ENCODE measurements at regions not wholly inside any gene's neighbourhood (a gene's known extent, or its start where the extent isn't known, plus 50 kb on each side); places are given as distances from the start of the nearest gene placed in this dataset.

DNA sequence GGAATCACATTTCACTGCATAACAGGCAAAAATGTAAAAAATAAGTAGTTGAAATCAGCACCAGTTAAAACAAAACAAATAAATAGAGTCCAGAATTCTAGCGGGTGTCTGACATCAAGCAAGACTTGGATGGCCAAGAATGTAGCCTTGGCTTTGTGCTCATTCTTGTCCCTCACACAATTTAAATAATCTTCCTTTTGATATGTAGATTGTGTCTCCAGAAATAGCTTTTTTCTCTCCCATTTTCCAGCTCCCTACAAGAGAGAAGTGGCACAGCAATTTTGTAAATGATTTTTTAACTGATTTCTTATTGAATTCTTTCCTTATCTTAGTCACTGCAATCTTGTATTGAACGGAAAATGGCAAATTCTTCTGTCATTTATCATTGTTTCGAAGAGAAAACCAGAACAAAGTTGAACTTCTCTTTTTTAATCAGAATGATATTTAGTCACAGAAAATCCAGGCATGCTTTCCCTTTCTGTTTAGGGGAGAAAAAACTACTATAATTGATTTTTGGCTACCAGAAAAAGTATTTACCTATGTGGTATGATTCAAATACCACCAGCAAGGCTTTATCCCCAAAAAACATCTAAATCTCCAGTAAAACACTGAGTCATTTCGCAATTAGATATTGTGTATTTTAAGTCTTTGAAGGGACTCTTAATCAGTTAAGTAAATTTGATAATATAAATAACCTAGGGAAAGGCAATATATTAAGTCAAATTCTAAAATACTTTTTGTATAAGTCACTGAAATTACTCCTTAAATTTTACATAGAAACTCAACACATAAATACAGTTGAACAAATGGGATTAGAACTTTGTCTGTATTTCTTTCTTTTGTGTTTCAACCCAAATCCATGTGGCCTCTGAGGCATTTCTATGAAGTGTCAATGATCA, 481.7 kb downstream of the GBE1 start:
- DNase-seq (ENCODE audit: low read depth), result peak; percentile 2

GRCh38 chr3:81277853-81278252, 483.6 kb downstream of the GBE1 start:
- no peak for DNase-seq (ENCODE audit: low read depth)

GRCh38 chr3:81274671-81275070, 486.8 kb downstream of the GBE1 start:
- no peak for DNase-seq (ENCODE audit: low read depth)

- no peak for DNase-seq (ENCODE audit: low read depth)
These were observed 490.7 kb downstream of the GBE1 start for GRCh38 chr3:81270603-81271379.

DNA sequence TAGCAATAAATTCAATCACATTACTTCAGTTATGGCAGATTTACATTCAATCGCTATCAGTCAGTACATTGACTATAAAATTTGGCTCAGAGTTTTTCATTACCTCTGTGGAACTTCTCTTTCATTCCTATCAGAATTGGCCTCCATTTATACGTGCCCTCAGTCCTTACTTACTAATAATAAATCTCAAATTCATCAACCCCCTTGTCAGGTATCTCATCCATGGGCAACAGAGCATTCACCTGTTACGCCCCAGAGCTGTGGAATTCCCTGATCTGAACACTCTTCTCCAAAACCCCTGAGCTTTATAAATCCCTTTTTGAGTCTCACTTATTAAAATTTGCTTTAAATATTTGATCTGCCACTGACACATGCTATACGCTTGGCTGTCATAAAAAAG, 492.9 kb downstream of the GBE1 start:
- no peak for DNase-seq (ENCODE audit: low read depth)

DNA sequence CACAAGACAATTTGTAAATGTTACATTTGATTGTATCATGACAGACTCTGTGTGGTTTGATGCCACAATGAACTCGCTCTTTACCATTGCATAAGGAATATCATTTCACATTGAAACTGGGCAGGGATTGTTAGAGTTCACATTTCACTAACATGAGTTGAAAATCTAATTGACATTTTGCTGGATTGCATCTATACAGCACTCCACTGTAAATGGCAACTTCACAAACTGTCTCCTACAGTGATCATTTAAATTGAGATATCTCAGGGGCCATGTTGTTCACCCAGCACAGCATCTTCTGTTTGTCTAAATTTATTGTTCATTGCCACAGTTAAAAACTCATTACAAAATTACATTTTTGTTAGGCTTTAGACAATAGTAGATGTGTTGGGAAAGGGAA, 499.4 kb downstream of the GBE1 start:
- no peak for DNase-seq (ENCODE audit: low read depth)

DNA sequence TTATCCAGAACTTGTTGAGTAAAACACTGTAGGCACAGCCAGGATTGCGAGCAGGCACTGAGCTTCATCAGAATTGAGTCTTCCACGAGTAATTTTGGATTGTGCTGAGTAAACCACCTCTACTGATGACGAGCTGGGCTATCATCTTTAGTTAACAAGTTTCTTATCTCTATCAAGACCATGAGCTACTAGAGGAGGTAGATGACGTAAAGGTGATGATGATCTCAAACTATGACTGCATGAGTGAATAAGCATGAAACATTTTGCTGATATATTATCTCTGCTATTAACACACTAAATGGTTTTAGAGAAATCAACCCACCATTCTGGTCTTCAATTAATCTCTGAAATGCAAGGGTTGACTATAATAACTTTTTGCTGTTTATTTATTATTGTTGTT, 506.0 kb downstream of the GBE1 start:
- DNase-seq (ENCODE audit: low read depth), result no peak

- no peak for DNase-seq (ENCODE audit: low read depth)
These were observed 510.3 kb downstream of the GBE1 start for GRCh38 chr3:81251096-81251495.

GRCh38 chr3:81249540-81250029, 511.9 kb downstream of the GBE1 start:
- DNase-seq (ENCODE audit: low read depth), result peak; percentile 43

DNA sequence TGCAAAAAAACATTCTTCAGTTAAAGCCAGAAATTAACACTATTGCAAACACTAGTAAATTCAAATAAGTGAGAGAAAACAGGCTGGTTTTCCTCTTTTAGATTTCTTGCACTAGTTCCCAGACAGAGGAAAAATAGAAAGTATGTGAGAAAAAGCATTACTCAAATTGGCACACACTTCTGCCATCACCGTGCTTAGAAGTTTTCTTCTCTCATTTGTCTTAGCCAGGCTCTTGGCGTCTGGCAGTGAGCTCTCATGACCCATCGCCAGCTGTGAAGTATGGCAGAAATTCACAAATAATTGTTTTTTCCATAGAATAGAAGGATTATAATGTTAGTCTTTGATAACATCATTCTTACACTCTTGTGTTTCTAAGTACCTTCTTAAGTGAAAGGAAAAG, 515.9 kb downstream of the GBE1 start:
- no peak for DNase-seq (ENCODE audit: low read depth)

DNA sequence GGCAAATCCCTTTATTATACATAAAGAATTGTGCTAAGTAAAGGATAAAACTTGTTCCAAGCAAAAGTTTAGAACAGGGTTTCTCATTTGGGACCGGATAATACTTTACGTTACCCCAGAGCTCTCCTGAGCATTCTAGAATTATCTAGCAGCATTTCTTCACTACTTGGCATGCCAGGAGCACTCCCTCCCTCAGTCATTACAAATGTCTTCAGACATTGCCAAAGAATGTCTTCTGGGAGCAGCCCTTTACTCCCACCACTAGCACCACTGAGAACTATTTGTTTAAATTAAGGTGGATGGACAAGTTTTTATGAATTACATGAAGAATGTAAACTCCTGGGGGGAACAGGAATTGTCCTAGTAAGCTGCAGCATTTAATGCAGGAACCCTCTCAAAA, 516.4 kb downstream of the GBE1 start:
- peak; percentile 21 for DNase-seq (ENCODE audit: low read depth)

DNA sequence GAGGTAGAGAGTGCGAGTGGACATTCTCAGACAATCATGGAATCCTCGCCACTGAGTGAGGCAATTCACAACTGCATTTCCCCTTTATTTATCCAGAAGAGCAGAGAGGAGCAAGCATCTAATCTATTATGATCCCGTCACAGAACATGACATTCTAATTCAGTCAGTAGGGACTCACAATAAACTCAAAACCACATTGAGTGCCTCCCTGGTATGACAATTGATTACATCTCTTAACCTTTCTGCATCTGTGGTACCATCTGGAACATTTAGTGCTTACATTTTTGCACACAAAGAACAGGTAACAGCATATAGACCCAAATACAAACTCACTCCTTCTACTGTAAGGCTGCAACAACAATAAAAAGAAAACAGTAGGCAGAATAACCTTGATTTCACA, 517.2 kb downstream of the GBE1 start:
- no peak for DNase-seq (ENCODE audit: low read depth)

- DNase-seq (ENCODE audit: low read depth), result peak; percentile 6
These were observed 518.6 kb downstream of the GBE1 start for GRCh38 chr3:81242871-81243270.

DNA sequence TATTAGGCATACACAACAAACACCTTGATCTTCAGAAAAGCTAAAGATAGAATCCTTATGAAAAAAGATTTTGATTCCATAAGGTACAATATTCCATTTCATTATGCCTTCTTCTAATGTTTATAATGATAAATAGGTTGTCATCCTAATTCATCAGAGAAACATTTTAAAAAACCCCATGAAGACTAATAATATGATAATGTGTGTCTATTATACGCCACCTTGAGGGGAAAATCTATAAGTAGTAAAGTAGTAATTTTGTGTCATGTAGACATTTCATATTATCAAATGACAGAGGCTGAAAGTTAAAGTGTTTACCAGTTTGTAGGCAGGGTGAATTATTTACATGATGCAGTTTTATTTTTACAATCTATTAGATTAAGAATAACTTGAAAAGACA, 524.3 kb downstream of the GBE1 start:
- no peak for DNase-seq (ENCODE audit: low read depth)

DNA sequence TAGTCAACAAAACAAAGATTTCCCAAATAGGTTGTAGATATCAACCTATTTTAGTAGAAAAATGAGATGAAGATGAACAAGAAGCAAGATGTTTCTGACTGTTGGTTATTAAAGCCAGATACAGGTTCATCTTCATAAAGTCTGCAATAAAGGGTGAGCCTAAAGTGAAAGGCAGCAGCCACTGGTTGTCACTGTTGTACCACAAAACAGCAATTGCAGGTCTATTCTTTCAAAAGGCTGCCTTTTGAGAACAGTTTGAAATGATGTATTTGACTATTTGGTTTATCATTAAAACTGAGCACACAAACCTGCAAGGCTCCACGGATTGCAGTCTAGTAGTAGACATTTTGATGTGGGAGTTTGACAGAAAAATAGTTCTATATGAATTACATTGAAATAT, 543.4 kb downstream of the GBE1 start:
- peak; percentile 29 for DNase-seq (ENCODE audit: low read depth)

DNA sequence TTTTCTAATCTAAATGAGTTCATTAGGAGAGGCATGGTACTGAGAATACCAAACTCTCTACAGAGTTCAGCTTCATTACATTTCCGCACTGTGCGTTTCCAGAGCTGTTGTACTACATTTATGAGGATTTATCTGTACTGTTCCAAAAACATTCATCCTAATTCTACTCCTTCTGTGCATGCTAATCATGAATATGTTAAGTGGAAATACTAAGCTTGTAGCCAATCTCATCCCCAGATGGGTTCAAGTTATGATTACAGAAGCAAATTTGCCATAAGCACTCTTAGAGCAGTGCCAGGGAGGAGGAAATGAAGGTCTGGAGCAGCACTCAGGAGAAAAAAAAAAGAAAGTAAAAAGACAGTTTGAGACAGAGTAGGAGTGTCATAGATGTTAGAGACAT, 544.3 kb downstream of the GBE1 start:
- DNase-seq (ENCODE audit: low read depth), result no peak

- peak; percentile 58 for DNase-seq (ENCODE audit: low read depth)
These were observed 545.3 kb downstream of the GBE1 start for GRCh38 chr3:81216192-81216591.

DNA sequence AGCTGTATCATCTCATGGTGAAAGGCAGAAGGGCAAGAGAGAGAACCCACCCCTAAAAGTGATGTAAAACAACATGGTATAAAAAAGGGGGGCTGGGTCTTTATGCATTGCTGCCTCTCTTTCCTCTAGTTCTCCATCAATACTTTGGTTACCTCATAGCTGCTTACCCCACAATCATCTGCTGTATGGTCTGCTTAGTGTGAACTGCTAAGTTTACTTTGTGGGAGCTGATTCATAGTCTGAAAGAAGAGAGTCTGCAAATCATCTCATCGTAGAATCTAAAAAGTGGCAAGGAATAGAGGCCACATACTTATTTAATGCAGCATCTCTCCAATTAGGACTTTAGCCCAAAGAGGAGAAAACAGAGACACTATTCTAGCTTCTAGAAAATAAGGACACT, 546.8 kb downstream of the GBE1 start:
- no peak for DNase-seq (ENCODE audit: low read depth)

DNA sequence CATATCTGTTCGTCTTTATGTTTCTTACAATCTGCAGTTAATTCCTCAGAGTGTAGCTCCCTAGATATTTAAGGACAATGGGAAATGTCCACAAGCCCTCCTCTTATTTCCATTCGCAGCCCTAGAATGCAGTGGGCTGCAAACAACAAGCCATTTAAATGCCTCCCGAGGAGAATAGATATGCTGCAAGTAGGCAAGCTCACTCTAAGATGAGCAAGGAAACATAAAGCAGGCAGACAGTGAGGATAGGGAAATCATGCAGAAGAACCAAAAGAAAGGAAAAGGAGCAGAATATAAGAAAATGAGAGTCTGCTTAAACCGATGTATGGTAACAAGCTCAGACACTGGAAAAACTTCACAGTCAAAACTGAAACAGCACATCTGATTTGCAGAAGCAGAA, 561.9 kb downstream of the GBE1 start:
- DNase-seq (ENCODE audit: low read depth), result no peak

DNA sequence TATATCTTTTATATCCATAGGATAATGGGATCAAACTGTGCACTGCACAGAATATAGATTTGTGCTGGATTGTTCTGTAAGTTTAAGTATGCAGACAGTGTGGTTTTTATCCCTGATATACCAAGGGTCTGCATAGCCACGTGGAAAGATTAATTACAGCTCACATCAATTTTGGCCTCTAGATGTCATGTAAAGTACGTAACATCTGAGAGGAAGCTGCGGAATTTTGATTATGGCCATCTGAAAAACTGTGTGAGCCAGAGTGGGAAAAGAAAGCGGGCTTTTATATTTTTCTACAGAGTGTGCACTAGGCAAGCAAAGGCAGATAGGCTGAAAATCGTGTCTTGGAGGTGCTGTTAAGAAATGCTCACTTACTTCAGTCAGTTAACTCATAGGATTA, 562.7 kb downstream of the GBE1 start:
- DNase-seq (ENCODE audit: low read depth), result no peak

DNA sequence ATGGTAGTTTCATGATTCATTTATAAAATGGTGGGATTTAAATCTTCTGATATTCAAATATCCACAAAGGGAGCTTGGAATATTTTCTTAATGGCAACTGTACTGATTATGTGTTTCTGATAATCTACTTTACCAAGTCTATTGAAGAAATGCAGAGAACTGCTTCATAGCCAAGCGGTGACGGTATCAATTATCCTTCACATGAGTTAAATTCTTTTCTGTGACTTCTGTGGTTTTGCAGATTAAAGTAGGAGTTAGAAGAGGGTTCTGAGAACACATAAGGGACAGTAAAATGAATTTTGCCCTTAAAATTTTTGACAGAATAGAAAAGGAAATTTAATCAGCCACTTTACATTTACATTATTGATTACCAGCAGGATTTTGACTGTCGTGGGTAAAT, 563.2 kb downstream of the GBE1 start:
- no peak for DNase-seq (ENCODE audit: low read depth)

DNA sequence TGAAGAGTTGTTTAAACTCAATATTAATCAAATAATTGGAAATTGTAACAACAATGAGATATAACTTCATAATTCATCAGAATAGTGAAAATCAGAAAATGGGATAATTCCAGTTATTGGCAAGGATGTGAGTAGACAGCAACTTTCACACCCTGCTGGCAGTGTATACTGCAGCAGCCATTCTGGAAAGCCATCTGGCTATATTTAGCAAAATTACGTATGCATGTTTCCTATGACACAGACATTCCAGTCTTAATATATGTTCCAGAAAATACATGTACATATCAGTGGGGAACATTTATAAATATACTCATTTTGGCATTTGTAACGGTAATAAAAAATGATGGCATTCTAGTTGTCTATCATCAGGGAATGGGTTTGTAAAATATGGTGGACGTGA, 564.1 kb downstream of the GBE1 start:
- no peak for DNase-seq (ENCODE audit: low read depth)

- DNase-seq (ENCODE audit: low read depth), result no peak
These were observed 566.0 kb downstream of the GBE1 start for GRCh38 chr3:81195478-81195877.

Measured in fibroblast of gingiva (primary cell).